Ramos (cell line): ENCODE measurements at regions not wholly inside any gene's neighbourhood (a gene's known extent, or its start where the extent isn't known, plus 50 kb on each side); places are given as distances from the start of the nearest gene placed in this dataset.

Source experiments
- in situ Hi-C: fragments of 300-500 bp; cut with MboI; formaldehyde crosslinking; loops from one replicate; pipeline ENCODE4 v1.14.3; 2022; ENCODE audit warnings: low sequenced_read_pairs; ENCODE audit not compliant: unreplicated experiment

GRCh38 chr17:77770331-77771105, 188.0 kb upstream of the TNRC6C start:
- in situ Hi-C loops = no loop called here

- in situ Hi-C loops = no loop called here
Observed at GRCh38 chr17:77771145-77771544, 187.4 kb upstream of the TNRC6C start.

DNA sequence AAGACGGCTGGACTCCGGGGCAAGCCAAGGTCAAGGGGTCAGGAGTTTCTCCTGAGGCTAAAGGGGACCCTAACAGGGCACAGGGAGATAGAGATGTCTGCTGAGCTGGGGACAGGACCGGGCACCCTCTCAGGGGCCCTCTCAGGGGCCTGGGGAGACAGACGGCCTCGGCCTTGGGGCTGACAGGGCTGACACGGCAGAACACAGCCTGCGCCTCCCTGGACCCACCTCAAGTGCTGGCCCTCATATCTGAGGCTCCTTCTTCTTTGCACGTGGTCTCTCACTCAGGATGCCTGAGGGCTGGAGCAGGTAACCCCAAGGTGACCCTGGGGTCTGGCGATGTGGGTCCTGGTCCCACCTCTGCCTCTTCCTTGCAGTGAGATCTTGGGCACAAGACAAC, 186.9 kb upstream of the TNRC6C start:
- in situ Hi-C loops = no loop called here

- in situ Hi-C loops = no loop called here
Observed at GRCh38 chr17:77771998-77772397, 186.5 kb upstream of the TNRC6C start.

DNA sequence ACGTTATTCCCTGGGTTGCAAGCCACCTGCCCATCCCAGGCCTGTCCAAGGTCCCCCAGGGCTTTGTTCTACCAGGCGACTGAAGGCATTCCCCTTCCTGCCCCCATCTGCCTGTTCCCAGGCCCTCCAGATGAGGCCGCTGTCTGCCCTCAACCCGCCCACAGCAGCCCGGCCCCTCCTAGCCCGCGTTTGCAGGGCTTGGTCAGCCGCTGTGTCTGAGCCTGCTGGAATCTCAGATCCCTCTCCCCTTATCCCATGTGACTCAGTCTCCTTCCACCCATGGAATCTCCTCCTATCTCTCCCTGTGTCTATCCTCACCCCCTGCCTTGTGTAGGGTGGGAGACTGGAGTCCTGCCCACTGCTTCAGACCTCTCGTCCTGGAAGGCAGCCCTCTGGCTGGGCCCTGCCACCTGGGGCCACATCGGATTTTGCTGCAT, 186.0 kb upstream of the TNRC6C start:
- in situ Hi-C loops = no loop called here

- in situ Hi-C loops = no loop called here
Observed at GRCh38 chr17:77772899-77773358, 185.6 kb upstream of the TNRC6C start.

GRCh38 chr17:77774182-77774581, 184.3 kb upstream of the TNRC6C start:
- in situ Hi-C loops = no loop called here

DNA sequence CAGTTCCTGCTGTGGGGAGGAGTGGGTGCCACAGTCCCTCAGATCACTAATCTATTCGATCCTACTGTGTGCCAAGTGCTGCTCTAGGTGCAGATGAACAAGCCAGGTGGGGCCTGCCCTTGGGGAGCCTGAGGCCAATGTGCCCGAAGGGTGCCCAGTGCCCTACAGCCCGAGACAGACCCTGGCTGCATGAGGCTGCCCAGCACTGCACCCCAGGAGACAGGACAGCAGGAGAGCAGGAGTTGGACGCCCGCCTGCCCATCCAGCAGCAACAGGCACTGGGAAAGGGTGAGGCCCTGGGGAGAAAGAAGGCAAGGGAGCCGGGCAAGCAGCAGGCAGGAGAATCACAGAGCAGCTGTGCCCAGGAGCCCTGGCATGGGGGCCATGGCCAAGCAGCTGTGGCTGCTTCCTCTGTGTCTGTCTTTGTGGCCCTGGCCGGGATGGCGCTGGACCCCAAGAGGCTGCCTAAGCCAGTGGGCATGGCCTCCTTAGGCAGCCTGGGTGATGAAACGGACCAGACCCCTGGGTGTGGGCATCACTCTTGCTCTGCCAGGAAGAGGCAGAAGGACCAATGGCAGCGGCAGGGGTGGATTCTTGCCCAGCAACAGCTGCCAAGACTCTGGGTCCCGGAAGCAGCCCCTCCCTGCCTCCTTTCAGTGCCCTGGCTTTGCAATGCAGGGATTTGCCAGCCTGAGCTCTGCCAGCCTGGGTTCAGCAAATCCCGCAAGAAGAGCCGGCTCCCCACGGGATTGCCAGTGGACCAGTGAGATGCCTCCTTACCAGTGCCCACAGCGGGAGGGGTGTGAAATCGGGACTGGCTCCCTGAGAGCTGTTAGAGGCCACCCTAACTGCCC, 179.6 kb upstream of the TNRC6C start:
- in situ Hi-C loops = no loop called here

- in situ Hi-C loops = no loop called here
Observed at GRCh38 chr17:77779711-77780539, 178.6 kb upstream of the TNRC6C start.

DNA sequence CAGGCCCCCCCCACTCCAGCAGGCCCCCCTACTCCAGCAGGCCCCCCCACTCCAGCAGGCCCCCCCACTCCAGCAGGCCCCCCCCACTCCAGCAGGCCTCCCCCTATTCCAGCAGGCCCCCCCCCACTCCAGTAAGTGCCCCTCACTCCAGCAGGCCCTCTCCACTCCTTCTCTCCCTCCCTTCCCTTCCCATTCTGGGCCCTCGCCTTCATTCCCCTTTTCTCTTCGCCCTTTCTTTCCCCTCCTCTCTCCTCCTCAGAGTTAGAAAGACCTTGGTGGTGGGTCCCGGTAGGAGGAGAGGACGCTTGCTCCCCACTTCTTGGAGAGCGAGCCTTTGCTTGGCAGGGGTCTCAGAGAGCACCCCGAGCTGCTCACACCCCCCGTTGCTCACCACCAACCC, 177.0 kb upstream of the TNRC6C start:
- in situ Hi-C loops = no loop called here

- in situ Hi-C loops = no loop called here
Observed at GRCh38 chr17:77782201-77782600, 176.3 kb upstream of the TNRC6C start.

DNA sequence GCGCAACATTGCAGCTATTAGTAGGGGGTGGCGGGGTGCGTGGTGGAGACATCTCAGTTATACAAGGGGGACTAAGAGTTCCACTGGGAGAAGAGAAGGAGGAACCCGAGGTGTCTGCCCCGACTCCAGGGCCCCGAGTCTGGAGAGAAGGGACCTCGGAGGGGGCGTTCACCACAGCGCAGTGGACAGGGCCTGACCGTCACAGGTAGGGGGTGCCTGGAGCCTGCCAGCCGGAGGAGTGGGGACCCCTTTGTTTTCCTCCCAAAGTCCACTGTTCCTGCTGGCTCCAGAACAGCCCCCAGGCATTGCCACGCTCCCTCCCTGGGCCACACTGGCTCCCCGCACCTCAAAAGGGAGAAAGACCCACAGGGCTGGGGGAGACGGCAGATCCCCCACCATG, 175.9 kb upstream of the TNRC6C start:
- in situ Hi-C loops = no loop called here

- in situ Hi-C loops = no loop called here
Observed at GRCh38 chr17:77783991-77784820, 174.3 kb upstream of the TNRC6C start.

DNA sequence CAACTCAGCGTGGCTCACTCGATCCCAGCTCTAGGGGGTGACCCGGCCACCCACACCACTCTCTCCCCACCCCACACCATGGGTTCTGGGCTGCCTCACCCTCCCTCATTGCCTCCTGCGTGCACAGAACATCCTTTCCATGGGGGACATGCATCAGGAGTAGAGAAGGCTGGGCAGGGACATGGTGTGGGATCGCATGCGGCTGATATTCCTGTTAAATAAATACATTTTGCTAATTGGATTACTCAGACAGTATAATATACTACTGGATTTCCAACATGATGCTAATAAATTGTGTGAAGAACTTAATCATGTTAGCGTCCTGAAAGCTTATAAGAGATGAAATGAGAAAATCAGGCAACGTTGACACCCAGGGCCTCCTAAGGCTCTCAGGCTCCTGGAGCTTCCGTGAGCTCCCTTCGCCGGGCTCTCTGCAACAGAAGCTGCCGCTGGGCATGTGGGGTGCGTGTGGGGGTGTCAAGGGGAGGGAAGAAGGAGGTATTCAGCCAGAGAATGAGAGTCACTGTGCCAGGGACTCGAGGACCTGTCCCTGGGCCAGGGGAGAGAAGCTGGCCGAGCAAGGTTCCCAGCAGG, 173.1 kb upstream of the TNRC6C start:
- in situ Hi-C loops = no loop called here

DNA sequence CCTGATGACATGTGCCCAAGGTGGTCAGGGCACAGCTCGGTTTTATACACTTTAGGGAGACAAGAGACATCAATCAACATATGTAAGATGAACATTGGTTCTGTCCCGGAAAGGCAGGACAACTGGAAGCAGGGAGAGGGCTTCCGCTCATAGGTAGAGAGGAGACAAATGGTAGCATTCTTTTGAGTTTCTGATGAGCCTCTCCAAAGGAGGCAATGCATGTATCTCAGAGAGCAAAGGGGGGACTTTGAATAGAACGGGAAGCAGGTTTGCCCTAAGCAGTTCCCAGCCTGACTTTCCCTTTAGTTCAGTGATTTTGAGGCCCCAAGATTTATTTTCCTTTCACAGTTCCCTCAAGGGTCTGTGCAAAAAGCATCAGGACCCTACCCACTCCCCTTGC, 172.4 kb upstream of the TNRC6C start:
- in situ Hi-C loops = no loop called here

DNA sequence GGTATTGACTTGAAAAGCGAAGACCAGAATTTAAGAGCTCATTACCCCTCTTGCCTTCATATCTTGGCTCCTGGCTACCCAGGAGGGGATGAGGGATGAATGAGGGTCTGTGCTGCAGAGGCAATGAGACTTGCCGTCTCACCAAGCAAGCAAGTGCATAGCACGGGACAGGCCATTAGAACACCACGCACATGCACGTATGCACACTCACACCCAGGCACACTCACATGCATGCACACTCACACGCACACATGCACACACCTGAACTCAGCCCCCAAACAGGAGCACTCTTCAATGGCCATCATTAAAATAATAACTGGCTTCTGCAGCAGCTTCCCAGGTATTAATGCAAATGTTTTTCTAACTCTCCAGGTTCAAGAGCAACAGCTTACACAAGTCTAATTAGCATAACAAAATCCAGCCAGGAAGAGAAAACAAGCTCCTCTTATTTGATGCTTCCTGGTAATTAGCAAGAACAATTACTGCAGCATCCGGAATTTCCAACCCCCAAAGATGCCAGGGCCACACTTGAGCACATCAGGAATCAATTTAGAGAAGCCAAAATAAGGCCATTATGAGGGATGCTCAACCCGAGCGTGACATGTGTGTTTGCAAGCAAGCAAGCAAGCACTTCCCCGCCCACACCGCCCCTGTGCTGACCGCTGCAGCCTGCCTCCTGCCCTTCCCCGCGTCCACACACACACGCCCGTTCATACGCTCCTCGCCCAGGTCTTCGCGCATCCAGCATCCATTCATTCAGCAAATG, 171.6 kb upstream of the TNRC6C start:
- in situ Hi-C loops = no loop called here

DNA sequence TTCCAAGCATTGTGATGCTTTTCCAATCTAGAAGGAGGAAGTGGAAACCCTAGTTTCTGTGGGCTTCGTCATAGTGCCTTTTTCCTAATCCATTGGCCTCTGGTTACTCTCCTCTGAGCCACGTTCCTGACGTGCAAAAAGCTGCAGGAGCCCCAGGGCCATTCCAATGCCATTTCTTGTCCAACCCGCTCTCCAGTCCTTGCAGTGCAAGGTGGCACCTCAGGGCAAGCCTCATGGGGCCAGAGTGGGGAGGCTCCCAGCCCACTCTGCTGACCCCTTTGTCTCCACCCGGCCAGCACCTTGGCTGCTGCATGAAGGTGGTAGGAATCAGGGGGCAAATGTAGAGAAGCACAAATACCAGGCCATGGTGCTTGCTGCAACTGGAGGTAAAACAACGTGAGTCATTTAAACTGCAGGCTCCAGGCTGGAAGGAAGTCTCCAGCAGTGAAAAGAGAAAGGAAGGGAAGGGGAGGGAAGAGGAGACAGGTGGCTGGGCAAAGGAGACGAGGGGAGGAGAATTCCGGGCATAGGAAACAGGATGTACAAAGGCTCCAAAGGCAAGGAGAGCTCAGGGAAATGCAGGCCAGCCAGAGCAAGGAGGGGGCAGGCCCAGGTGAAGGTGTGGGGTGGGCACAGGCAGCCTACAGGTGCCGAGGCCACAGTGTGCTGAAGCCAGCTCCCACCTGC, 168.2 kb upstream of the TNRC6C start:
- in situ Hi-C loops = no loop called here

- in situ Hi-C loops = no loop called here
Observed at GRCh38 chr17:77792626-77793025, 165.9 kb upstream of the TNRC6C start.
